Epithelial cell of proximal tubule (primary cell): ENCODE measurements at regions not wholly inside any gene's neighbourhood (a gene's known extent, or its start where the extent isn't known, plus 50 kb on each side); places are given as distances from the start of the nearest gene placed in this dataset.

Experiments used
- DNase-seq: peaks from one replicate; pipeline ENCODE4 v3.0.0-alpha.2; 2011; ENCODE audit warnings: low read depth
- H3K4me3 ChIP-seq: 2 replicates; pipeline ENCODE4 v1.5.1; 2011; ENCODE audit warnings: low read depth, mild to moderate bottlenecking, low read length
- TF ChIP-seq, protein P1 (sequence below): conservative IDR thresholded peaks from 2 replicates; pipeline ENCODE4 v1.5.1; 2012; ENCODE audit warnings: low read depth, mild to moderate bottlenecking, low read length

GRCh38 chr4:132504438-132504837 lies 644.7 kb upstream of the PCDH10 start:
- H3K4me3 ChIP-seq: no peak overlapping the region
- TF ChIP-seq, protein P1, sequence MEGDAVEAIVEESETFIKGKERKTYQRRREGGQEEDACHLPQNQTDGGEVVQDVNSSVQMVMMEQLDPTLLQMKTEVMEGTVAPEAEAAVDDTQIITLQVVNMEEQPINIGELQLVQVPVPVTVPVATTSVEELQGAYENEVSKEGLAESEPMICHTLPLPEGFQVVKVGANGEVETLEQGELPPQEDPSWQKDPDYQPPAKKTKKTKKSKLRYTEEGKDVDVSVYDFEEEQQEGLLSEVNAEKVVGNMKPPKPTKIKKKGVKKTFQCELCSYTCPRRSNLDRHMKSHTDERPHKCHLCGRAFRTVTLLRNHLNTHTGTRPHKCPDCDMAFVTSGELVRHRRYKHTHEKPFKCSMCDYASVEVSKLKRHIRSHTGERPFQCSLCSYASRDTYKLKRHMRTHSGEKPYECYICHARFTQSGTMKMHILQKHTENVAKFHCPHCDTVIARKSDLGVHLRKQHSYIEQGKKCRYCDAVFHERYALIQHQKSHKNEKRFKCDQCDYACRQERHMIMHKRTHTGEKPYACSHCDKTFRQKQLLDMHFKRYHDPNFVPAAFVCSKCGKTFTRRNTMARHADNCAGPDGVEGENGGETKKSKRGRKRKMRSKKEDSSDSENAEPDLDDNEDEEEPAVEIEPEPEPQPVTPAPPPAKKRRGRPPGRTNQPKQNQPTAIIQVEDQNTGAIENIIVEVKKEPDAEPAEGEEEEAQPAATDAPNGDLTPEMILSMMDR: no peak
- DNase-seq: no peak

DNA sequence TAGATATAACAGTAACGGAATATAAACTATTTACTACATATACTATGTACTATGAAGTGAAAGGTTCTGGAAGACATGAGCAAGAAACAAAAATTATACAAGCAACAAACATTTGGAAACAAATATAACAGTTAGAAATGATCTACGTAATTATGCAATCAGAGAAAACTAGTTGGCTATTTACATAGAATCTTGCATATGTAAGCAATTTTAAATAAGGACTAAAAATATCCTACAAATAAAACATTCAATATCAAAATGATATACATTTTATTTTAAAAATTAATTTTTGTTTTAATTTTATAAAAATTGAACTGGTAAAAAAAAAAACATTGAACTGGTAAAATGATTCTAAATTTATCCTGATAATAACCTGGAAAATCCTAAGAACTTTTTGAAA lies 642.5 kb upstream of the PCDH10 start:
- DNase-seq: no peak
- no peak overlapping the region for H3K4me3 ChIP-seq
- TF ChIP-seq, protein P1: no peak

DNA sequence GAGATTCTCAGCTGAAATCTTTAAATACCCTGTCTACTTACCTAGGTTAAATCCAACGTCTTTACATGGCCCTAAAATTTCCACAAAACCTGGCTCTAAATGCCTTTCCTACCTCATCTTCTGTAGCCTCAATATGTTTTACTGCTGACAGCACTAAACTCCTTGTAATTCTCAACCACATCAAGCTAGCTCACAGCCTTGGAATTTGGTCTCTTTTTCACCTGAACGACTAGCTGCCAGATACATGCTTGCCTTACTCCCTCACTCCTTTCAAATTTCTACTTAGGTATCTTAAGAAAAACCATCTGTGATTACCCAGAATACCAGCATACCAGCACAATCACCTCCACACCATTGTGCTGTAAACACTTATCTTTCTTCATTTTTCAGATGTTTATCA lies 635.6 kb upstream of the PCDH10 start:
- H3K4me3 ChIP-seq: no peak overlapping the region
- TF ChIP-seq, protein P1: no peak
- DNase-seq: no peak

DNA sequence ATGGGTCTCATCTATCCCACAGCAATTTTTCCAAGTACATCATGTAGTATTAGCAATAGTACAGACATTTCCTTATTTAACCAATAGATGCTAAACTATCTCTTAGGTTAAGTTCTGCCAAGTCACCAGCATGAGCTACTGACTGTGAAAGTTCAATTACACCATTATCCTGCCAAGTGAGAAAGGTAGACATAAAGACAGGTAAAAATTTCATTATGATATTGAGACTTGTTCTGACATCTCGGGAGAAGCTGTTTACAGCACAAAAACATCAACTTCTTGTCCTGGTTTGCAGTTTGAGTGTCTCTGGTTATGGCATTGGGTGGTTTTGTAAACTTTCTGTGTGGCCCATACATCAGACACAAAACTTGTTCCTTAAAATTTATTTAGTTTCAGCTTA lies 622.4 kb upstream of the PCDH10 start:
- TF ChIP-seq, protein P1: no peak
- no peak overlapping the region for H3K4me3 ChIP-seq
- DNase-seq: no peak

- TF ChIP-seq, protein P1: no peak
- no peak for DNase-seq
- H3K4me3 ChIP-seq: no peak overlapping the region
Observed at GRCh38 chr4:132527817-132528216, 621.3 kb upstream of the PCDH10 start.

GRCh38 chr4:132530861-132531260 lies 618.2 kb upstream of the PCDH10 start:
- TF ChIP-seq, protein P1: no peak
- no peak for DNase-seq
- no peak overlapping the region for H3K4me3 ChIP-seq

DNA sequence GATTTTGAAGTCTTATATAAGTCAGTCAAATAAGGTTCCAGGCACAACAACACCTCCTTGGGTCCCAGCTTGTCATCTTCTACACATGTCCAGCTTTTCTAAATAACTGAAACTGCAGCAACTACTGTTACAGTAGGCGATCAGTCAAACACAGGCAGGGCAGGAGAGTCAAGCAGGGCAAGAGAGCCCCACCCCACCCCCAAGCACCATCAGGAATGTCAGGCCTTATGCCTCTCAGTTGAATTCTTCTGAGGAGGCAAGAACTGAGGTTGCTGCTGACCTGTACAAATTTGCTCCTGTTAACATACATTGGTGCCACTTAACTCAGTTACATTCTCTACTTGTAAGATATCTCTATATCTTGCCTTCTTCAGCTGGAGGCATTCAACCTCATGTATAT lies 608.8 kb upstream of the PCDH10 start:
- no peak for DNase-seq
- TF ChIP-seq, protein P1: no peak
- no peak overlapping the region for H3K4me3 ChIP-seq
